ENCODE measurements at regions not wholly inside any gene's neighbourhood (a gene's known extent, or its start where the extent isn't known, plus 50 kb on each side); places are given as distances from the start of the nearest gene placed in this dataset.
"Not testable (repeated sequence)": the region's sequence is repeated elsewhere in the genome, so short reads cannot be mapped to it uniquely, and the experiment has no call there.

GRCh38 chr4:173735585-173735984, 205.6 kb upstream of the HAND2 start:
- no peak for TF ChIP-seq CTCF (conservative IDR thresholded peaks at IDR 0.05)
- no peak overlapping the region for H3K27ac ChIP-seq

- H3K27ac ChIP-seq, result no peak overlapping the region
- TF ChIP-seq CTCF (conservative IDR thresholded peaks at IDR 0.05), result no peak
Measured at GRCh38 chr4:173735049-173735448, 205.0 kb upstream of the HAND2 start.

GRCh38 chr4:173731257-173731656, 201.2 kb upstream of the HAND2 start:
- H3K27ac ChIP-seq, result no peak overlapping the region
- TF ChIP-seq CTCF (conservative IDR thresholded peaks at IDR 0.05), result no peak

- no peak for TF ChIP-seq CTCF (conservative IDR thresholded peaks at IDR 0.05)
- no peak overlapping the region for H3K27ac ChIP-seq
Measured at GRCh38 chr4:173722075-173722474, 192.0 kb upstream of the HAND2 start.

- H3K27ac ChIP-seq, result not testable (repeated sequence)
Measured at GRCh38 chr4:173718504-173718903, 188.5 kb upstream of the HAND2 start.

- H3K27ac ChIP-seq, result no peak overlapping the region
- no peak for TF ChIP-seq CTCF (conservative IDR thresholded peaks at IDR 0.05)
Measured at GRCh38 chr4:173717581-173717980, 187.6 kb upstream of the HAND2 start.

- no peak for TF ChIP-seq CTCF (conservative IDR thresholded peaks at IDR 0.05)
Measured at GRCh38 chr4:173714456-173714855, 184.4 kb upstream of the HAND2 start.

GRCh38 chr4:173713026-173713425, 183.0 kb upstream of the HAND2 start:
- no peak overlapping the region for H3K27ac ChIP-seq
- TF ChIP-seq CTCF (conservative IDR thresholded peaks at IDR 0.05), result no peak

More at GRCh38 chr4:173714456-173714855, 184.4 kb upstream of the HAND2 start:
- no peak overlapping the region for H3K27ac ChIP-seq
